ENCODE measurements at regions not wholly inside any gene's neighbourhood (a gene's known extent, or its start where the extent isn't known, plus 50 kb on each side); places are given as distances from the start of the nearest gene placed in this dataset.

DNA sequence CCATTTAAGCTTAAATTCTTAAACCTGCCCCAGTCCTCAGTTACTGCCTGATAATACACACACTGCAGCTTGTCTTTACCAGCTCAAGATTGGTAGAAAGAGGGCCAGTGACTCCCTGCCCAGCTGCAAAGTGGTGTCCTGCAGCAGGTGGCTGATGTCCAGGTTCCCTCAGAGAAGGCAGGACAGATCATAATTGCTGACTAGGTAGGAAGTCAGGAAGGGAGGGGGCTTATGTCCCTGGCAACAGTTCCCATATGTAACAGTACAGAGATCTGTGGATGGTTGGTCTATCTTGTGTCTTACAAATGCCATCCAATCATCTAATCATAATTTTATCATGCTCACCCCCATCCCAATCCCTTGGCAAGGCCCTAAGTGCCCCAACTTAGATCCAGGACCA lies 492.1 kb upstream of the PPP2R3A start:
- DNase-seq (ENCODE audit: low spot score) = no peak

DNA sequence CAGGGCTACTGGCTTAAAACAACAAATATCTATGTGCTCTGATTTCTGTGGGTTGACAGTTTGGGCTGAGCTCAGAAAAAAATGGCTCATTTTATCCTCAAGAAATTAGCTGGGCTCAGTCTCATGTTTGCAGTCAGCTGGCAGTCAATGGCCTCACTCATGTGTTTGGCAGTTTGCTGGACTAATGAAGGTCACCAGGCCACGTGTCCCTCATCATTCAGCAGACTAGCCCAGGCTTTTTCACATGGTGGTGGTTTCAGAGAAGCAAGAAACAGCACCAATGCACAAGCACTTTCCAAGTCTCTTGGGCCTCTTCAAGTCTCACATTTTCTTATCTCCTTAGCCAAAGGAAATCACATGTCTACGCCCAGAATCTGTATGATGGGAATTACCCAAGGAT lies 478.3 kb upstream of the PPP2R3A start:
- peak; percentile 28 for DNase-seq (ENCODE audit: low spot score)

DNA sequence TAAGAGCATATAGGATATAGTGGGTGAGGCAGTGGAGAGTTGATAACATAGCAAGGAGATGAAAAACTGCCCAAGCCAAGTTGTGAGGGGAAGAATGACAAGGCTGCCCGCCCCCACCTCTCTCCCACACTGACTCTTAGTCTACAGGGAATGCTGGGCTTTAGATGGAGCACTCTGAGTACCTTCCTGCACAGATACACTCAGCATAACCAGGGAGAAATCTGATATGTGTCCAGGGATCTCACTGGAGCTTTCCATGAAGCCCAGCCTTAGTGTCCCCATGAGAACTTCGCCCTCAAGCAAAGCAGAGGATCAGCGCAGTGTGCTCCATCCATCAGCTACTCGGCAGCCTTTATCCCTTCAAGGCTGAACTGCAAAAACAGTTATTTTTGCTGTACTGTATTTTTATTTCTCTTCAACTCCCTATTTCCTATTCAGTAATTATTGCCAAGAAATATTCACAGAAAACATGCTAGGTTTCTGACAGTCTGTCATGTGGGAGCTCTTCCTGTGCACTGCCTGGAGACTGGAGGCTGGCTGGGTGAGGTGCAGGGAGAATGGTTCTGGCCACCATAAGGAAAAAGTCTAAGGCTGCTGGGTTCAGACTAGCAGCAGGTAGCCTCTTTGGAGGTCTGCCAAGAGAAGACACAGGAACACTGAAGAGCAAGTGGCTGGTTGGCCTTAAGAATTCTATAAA lies 475.2 kb upstream of the PPP2R3A start:
- no peak for DNase-seq (ENCODE audit: low spot score)

DNA sequence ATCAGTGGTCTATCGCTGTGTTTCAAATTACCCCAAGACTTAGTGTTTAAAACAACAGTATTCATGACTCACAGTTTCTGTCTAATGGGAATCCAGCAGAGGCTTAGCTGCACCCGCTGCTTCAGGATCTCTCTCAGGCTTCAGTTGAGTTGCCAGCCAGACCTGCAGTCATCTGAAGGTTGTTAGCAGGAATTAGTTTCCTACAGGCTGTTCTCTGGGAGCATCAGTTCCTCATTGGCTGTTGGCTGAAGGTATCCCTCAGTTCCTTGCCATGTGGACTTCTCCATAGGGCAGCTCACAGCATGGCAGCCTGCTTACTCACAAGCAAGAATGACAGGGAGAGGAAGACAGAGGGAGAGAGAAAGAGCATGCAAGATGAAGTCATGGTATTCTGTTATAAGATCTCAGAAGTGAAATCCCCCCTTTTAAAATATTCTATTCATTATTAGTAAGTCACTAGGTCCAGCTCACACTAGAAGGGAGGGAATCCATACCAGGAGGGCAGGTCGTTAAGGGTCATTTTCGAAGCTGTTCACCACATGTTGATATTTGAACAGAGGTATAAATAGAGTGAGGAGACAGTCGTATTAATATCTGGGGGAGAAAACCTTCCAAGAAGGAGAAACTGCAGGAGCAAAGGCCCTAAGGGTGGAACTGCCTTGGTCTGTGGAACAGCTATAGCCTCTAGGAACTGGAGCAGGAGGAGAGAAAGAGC lies 473.9 kb upstream of the PPP2R3A start:
- DNase-seq (ENCODE audit: low spot score) = no peak

DNA sequence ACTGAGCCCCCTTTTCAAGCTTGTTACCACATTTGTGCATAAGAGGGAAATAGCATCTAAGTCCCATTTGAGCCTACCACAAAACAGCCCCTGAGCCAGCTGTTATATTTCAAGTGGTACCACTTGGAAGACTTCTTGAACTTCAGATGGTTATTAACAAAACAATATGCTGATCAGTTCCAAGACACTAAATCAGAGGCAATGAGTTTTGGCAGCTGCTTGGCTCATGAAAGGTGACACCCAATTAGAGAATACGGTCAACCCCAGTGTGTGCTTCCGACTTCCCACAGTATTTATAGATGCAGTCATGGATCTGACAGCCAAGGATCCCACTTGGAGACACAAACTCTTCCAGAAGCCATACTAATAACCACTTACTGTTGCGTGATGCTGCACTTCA lies 469.6 kb upstream of the PPP2R3A start:
- DNase-seq (ENCODE audit: low spot score) = no peak

DNA sequence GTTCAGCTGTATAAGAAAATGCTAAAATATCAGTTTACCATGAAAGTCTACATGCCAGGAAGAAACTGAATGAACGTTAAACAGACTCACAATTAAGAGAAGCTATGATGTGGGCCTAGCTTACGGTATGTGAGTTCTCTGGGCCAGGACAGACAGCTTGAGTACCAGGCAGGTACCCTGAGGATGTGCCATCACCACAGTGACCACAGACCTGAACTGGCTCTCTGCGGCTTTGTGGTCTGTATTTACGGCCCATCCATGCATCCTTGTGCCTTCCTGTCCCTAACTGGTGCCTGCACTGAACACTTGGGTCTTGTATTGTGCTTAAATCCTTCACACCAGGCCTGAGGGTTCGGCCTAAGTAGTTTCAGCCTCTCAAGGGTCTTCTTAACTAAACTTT lies 467.5 kb upstream of the PPP2R3A start:
- no peak for DNase-seq (ENCODE audit: low spot score)

DNA sequence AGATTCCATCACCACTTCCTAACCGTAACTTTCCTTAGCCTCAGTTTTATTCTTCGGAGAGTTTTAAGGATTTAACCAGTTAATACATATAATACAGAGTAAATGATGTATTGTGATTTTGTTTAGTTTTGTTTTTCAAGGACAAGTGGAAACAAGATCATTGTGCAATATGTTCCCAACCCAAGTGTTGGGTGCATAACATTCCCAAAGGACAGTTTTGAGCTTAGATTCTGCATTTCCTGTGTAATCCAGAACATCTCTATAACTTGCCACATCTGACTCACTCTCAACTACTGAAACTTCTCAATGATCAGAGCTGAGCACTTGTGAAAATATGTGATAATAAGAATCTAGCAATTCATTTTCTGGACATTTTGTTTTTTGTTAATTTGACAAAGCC lies 466.1 kb upstream of the PPP2R3A start:
- no peak for DNase-seq (ENCODE audit: low spot score)

DNA sequence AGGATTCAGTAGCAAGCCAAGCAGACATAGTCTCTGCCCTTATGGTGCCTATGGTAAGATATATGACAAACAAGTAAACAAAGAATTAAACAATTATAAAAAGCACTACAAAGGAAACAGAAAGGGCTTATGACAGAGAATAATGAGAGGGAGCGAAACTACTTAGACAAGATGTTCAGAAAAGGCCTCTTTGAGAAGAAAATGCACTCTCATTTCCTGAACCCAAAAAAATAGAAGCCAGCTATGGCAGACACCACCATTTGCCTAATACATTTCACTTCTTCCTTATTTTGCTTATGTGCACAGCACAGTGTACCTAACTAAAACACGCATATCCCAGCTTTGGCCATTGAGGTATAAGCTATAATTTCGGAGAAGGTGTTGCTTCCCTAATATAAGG lies 465.5 kb upstream of the PPP2R3A start:
- DNase-seq (ENCODE audit: low spot score) = no peak

DNA sequence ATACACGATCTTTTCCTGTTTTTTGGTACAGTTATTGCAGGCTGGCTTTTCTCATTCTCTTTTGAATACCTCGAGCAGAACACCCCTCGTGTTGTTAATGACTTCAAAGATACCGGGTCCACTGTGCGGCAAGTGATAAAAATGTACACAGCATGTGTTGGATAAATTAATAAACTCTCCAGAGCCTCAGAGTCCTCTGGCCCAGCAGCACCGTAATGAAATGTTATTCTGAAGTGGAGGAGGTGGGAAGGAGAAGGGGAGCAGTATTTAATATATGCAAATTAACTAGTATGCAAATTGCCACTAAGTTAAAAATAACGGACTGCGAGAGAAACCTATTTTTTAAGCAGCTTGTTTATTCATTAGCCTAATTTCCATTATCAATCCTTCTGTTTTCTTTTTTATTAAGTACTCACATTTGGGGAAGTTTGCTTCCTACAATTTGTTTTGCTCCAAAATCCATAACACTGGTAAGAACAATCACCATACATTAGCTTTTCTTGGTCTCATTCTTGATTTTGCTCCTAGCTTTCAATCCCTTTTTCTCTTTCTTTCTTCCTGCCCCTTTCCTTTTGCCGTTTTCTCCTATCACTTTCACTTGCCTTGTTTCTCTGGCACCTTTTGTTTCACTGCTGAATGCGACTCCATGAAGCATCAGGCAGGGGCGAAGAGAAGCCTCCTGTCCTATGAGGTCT lies 462.3 kb upstream of the PPP2R3A start:
- DNase-seq (ENCODE audit: low spot score) = no peak

DNA sequence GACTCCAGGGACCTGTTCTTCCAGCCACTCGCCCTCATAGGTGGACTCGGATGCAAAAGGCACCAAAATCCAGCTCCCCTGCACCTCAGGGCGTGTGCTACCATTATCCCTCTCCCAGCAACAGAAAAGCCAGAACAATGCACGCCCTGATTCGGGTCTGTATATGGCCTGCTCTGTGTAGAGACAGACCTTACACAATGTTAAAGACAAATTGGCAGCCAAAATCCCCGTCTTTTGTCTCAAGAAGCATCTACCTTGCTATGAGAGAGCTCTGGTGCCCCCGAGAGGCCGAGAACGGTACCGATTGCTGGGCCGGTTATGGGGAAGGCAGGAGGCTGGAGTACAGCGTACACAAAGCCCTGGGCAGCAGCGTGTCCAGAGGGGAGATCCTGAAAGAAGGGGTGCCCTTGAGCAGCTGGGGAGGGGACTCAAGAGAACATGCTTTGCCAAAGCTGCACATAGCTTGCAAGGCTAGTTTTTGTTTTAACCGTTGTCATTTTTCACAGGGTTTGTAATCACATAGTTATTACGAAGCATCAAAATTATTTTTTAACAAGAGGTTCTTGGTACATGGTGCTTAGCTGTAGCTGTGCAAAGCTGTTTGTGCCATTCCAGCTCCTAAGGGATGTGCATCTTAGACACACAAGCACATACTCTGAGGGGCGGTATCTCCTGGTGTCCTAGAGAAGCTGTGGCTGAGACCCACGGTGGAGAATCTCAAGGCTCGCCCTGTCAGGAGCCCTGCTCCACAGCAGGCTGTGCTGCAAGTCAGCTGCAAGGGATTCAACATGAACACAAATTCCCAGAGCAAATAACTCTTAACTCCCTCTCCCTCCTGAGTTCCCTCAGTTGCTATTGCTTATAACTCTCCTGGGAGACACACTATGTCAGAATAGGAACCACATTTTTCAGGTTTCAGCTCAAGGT lies 461.5 kb upstream of the PPP2R3A start:
- DNase-seq (ENCODE audit: low spot score) = peak; percentile 86

DNA sequence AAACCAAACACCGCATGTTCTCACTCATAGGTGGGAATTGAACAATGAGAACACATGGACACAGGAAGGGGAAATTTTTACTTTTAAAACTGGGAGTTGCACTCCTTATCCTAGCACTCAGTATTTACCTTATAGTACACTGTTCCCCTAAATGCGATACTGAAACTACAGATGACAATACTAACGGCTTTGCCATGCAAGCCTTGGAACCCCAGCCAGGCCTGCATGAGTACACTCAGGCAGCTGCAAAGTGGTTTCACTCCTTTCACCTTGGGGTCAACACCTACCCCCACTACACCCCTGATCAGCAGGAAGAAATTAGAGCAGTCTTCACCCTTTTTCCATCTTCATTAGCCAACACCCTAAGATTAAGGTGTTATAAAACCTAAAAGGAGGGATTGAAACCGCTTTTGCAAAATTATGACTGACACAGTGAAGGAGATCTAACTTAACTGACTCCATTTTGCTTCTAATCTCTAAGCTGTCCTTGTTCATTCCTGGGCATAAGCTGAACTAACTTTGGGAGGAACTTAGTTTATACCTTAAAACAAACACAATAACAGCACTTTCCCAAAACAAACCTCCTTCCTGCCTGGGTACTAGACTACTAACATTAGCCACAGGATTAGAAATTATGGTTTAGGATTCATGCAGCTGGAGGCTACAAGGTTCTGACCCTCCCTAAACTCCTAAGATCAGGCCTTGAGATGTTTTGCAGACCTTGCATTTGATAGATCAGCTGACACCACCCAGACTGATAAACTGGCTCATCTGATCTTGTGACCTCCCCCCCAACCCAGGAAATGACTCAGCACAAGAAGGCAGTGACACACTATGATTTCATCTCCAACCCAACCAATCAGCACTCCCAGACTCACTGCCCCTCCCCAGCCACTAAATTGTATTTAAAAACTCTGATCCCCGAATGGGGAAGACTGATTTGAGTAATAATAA lies 452.1 kb upstream of the PPP2R3A start:
- peak; percentile 86 for DNase-seq (ENCODE audit: low spot score)

DNA sequence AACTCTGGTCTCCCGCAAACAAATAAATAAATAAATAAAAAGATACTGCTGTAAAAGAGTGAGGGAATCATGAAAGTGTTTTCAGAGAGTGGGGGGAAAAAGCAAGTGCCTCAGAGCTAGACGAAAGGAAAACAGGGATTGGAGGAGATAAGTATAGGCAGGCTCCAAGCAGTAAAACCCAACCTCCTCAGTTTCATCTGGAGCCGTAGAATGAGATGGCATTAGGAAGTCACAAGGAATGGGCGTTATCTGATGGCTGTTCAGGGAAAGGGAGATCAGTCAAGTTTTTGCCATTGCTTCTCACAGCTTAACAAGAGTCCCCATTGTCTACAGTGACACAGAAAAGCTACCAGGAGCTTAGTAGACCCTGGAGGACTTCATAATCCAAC lies 451.5 kb upstream of the PPP2R3A start:
- DNase-seq (ENCODE audit: low spot score) = peak; percentile 91

DNA sequence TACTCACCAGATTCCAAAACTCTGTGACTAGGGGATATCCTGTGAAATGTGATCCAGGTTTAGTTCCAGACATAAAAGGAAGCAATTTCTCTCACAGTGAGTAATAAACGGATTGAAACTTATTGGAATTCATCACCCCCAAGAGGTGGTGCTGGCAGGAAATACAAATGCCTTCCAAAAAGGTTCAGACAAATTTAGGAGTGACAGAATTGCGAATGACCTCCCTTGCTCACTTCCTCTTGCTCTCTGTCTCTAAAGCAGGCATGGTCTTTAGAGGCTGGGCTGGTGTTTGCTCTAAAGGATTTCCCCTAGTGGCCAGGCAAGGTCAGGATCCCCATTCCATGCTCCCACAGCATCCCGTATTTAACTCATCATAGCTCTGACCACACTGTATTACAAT lies 449.4 kb upstream of the PPP2R3A start:
- no peak for DNase-seq (ENCODE audit: low spot score)

DNA sequence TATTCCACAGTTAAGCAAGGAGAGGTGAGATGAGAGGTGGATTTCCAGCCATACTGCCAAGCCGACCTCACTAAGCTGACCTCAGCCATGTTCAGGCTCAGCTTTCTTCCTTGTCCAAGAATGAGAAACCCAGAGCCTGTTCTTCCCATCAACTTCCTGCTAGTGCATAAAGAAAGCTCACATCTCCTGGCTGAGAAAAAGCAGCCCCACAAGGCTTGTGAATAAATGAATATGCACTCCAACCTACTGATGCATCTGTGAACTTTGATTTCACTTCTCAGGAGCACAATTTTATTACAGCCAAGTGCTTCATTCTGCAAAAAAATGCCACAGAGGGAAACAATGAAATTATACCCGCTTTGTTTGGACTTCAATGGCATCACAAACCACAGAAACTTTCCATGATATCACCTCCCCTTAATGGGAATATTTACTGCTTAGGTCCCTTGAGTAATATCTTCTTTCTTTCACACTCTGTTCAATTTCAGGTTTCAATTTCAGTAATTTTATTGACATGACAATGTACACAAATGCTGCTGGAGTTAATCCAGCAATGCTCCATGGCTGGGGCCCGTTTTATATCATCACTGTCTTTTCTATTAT lies 437.0 kb upstream of the PPP2R3A start:
- no peak for DNase-seq (ENCODE audit: low spot score)

DNA sequence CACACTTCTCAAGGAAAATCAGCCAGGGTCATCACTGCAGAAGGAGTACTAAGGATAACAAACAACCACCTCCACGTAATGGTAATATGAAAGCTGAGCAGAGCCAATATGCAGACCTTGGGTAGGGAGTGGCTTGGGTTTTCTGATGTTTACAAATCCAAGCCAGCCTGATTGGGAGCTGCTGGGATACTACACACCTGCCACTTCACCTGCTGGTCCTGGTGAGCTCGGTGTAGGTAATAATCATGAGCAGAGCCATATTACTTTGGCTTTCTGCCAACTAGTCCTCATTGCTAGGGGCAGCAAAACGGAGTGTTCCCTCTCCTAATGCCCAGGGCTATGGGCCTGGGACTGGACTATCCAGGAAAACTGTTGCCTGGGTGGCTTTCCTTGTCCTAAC lies 433.5 kb upstream of the PPP2R3A start:
- DNase-seq (ENCODE audit: low spot score) = no peak

DNA sequence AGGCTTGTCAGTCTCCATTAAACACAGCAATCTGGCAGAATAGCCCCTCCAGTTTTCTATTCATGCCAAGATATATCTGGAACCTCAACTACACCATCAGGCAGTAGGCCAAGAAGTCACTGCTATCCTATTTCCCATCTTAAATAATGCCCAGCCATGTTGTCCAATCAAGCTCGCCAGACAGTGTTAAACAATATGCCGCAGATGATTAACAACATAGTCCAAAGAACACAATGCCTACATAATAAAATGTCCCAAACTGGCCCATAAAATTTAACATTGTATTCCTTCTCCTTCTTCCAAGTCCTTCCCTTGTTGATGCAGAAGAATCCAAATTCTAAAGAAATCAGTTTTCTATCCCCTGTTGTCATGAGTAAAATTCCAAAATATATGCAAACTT lies 427.4 kb upstream of the PPP2R3A start:
- no peak for DNase-seq (ENCODE audit: low spot score)

DNA sequence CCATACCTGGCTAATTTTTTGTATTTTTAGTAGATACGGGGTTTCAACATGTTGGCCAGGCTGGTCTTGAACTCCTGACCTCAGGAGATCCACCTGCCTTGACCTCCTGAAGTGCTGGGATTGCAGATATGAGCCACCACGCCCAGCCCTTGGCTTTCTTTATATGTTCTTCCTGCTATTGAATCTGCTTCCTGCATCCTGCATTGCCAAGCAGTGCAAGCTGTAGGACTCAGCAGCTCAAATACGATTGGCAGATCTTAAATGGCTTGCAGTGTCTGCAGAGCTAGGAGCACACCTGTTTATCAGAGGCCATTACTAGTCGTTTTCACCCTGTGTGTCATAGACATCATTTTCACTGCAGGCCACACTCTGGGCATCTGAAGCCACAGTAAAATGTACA lies 426.2 kb upstream of the PPP2R3A start:
- no peak for DNase-seq (ENCODE audit: low spot score)

DNA sequence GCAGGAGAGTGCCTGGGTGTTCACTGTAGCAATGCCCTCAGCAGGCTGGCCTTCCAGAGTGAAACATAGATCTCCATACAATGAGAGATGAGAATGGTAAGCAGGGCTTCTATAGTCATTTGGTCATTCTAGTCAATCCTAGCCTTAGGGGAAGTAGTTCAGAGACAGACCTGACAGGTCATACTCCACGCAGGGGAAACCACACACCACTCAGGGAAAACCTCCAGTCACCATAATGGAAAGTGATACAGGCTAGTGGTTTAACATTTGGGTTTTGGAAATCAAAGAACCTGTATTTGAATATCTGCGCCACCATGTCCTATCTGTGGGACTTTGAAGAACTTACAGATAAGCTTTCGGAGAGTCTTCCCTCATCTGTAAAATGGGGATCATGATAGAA lies 425.7 kb upstream of the PPP2R3A start:
- no peak for DNase-seq (ENCODE audit: low spot score)

DNA sequence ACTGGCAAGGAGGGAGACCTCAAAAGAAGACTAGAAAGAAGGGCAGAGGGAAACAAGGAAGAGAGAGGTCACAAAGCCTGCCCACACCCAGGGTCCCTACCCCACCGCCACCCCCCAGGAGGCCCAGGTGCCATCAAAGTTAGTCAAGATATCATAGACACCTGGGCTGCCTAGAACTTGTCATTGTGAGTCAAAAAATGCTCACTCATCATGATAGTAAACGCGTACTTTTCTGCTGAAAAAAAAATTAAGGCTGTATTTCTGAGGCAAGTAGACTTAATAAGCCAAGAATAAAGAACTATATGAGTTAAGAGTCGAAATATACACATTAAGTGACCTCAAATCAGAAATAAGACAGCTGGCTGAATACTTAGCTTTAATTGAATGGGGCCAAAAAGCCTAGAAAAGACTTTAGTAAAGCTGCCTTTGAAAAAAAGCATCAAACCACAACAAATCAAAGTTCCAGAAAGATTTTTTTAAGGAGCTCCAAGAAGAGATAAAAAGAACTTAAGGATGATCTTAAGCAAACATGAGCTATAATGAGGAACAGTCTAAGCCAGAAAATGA lies 415.5 kb upstream of the PPP2R3A start:
- no peak for DNase-seq (ENCODE audit: low spot score)

DNA sequence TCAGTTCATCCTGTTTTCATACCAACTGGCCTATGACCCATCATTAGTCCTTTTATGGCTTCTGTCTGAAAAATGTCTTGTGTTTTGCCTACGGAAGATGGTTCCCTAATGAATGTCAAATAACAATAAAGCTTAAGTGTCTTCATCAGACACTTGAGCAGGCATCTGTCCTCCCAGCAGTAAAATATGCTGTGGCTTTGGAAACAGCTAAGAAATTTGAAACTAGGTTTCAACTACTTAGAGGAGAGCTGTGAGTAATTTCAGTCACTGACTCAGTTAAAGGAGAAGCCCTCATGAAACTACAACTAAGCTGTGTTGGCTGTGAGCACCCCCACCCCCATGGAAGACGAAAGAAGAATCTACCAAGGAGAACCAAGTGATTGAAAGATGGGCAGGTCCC lies 409.4 kb upstream of the PPP2R3A start:
- DNase-seq (ENCODE audit: low spot score) = peak; percentile 20

Measured in COLO829 (cell line).